Skeletal muscle tissue (tissue), 3 donors: ENCODE measurements at regions not wholly inside any gene's neighbourhood (a gene's known extent, or its start where the extent isn't known, plus 50 kb on each side); places are given as distances from the start of the nearest gene placed in this dataset.

Experiments used
- H3K27ac ChIP-seq: one replicate; pipeline ENCODE4 v1.7.0; 2013; ENCODE audit warnings: mild to moderate bottlenecking, low read depth, low read length, inconsistent platforms
- H3K27me3 ChIP-seq, 3 donors: one replicate each; pipeline ENCODE4 v1.7.0; 2013; ENCODE audit warnings: low read length in 3 of 3; ENCODE audit not compliant: control insufficient read depth in 3 of 3, insufficient read depth in 3 of 3
- H3K36me3 ChIP-seq, 3 donors: one replicate each; pipeline ENCODE4 v1.7.0; 2013; ENCODE audit warnings: low read length in 3 of 3; ENCODE audit not compliant: control insufficient read depth in 3 of 3, insufficient read depth in 3 of 3
- H3K4me1 ChIP-seq, 3 donors: one replicate each; pipeline ENCODE4 v1.7.0; 2013; ENCODE audit warnings: low read length in 3 of 3, mild to moderate bottlenecking in 3 of 3; ENCODE audit not compliant: control insufficient read depth in 3 of 3, insufficient read depth in 3 of 3
- H3K4me3 ChIP-seq, 3 donors: one replicate each; pipeline ENCODE4 v1.7.0; 2013; ENCODE audit warnings: low read length in 3 of 3
- H3K9ac ChIP-seq, 3 donors: one replicate each; pipeline ENCODE4 v1.7.0; 2013; ENCODE audit warnings: low read length in 3 of 3, mild to moderate bottlenecking in 3 of 3, moderate library complexity in 2 of 3, low read depth in 1 of 3
- H3K9me3 ChIP-seq, 3 donors: one replicate each; pipeline ENCODE4 v1.7.0; 2013; ENCODE audit warnings: low read length in 3 of 3; ENCODE audit not compliant: control insufficient read depth in 3 of 3
- donor health status: Osteomylitis.

GRCh38 chr14:40618225-40618898 lies 988.3 kb upstream of the LRFN5 start:
- H3K9ac ChIP-seq: no peak overlapping the region
- H3K27me3 ChIP-seq: no peaks in the 10 kb centered on the region
- H3K36me3 ChIP-seq: no peaks in the 10 kb centered on the region
- no peak overlapping the region for H3K27ac ChIP-seq
- no peaks in the 10 kb centered on the region for H3K4me1 ChIP-seq
- no peaks in the 10 kb centered on the region for H3K9me3 ChIP-seq
- H3K4me3 ChIP-seq: no peak overlapping the region

GRCh38 chr14:40616579-40616978 lies 990.1 kb upstream of the LRFN5 start:
- Histone ChIP-seq H3K4me1 (no peaks in the 10 kb centered on the region), H3K27me3 (no peaks in the 10 kb centered on the region), H3K27ac (no peak overlapping the region), H3K4me3 (no peak overlapping the region), H3K36me3 (no peaks in the 10 kb centered on the region), H3K9ac (no peak overlapping the region), H3K9me3 (no peaks in the 10 kb centered on the region)

GRCh38 chr14:40601063-40601462 lies 1005.6 kb upstream of the LRFN5 start:
- H3K4me1 ChIP-seq: no peaks in the 10 kb centered on the region
- H3K4me3 ChIP-seq: no peak overlapping the region
- H3K9me3 ChIP-seq: no peaks in the 10 kb centered on the region
- no peaks in the 10 kb centered on the region for H3K36me3 ChIP-seq
- no peaks in the 10 kb centered on the region for H3K27me3 ChIP-seq
- no peak overlapping the region for H3K27ac ChIP-seq
- H3K9ac ChIP-seq: no peak overlapping the region

- Histone ChIP-seq H3K9ac (no peak overlapping the region), H3K27ac (no peak overlapping the region), H3K36me3 (no peaks in the 10 kb centered on the region), H3K9me3 (no peaks in the 10 kb centered on the region), H3K4me3 (no peak overlapping the region), H3K4me1 (no peaks in the 10 kb centered on the region), H3K27me3 (no peaks in the 10 kb centered on the region)
These were observed 1007.0 kb upstream of the LRFN5 start for GRCh38 chr14:40599725-40600124.

GRCh38 chr14:40581264-40581663 lies 1025.4 kb upstream of the LRFN5 start:
- Histone ChIP-seq H3K36me3 (no peaks in the 10 kb centered on the region), H3K4me3 (no peak overlapping the region), H3K27me3 (no peaks in the 10 kb centered on the region)

GRCh38 chr14:40576880-40577478 lies 1029.7 kb upstream of the LRFN5 start:
- Histone ChIP-seq H3K36me3 (no peaks in the 10 kb centered on the region), H3K4me3 (no peak overlapping the region), H3K9me3 (no peaks in the 10 kb centered on the region), H3K27me3 (no peaks in the 10 kb centered on the region), H3K27ac (no peak overlapping the region), H3K4me1 (no peaks in the 10 kb centered on the region), H3K9ac (no peak overlapping the region)

More at GRCh38 chr14:40581264-40581663, 1025.4 kb upstream of the LRFN5 start:
- H3K27ac ChIP-seq: no peak overlapping the region
- no peaks in the 10 kb centered on the region for H3K9me3 ChIP-seq
- H3K9ac ChIP-seq: no peak overlapping the region
- no peaks in the 10 kb centered on the region for H3K4me1 ChIP-seq

GRCh38 chr14:40574780-40575179 lies 1031.9 kb upstream of the LRFN5 start:
- H3K27me3 ChIP-seq: no peaks in the 10 kb centered on the region
- H3K9ac ChIP-seq: no peak overlapping the region
- no peaks in the 10 kb centered on the region for H3K9me3 ChIP-seq

GRCh38 chr14:40525314-40525713 lies 1081.4 kb upstream of the LRFN5 start:
- no peaks in the 10 kb centered on the region for H3K36me3 ChIP-seq
- no peaks in the 10 kb centered on the region for H3K27me3 ChIP-seq
- H3K4me1 ChIP-seq: no peaks in the 10 kb centered on the region
- no peak overlapping the region for H3K9ac ChIP-seq
- H3K4me3 ChIP-seq: no peak overlapping the region
- no peak overlapping the region for H3K27ac ChIP-seq
- H3K9me3 ChIP-seq: no peaks in the 10 kb centered on the region

More at GRCh38 chr14:40574780-40575179, 1031.9 kb upstream of the LRFN5 start:
- H3K4me1 ChIP-seq: no peaks in the 10 kb centered on the region
- no peaks in the 10 kb centered on the region for H3K36me3 ChIP-seq
- H3K4me3 ChIP-seq: no peak overlapping the region
- no peak overlapping the region for H3K27ac ChIP-seq

- Histone ChIP-seq H3K36me3 (no peaks in the 10 kb centered on the region), H3K9me3 (no peaks in the 10 kb centered on the region), H3K27me3 (no peaks in the 10 kb centered on the region), H3K9ac (no peak overlapping the region), H3K27ac (no peak overlapping the region), H3K4me3 (no peak overlapping the region), H3K4me1 (no peaks in the 10 kb centered on the region)
These were observed 1083.6 kb upstream of the LRFN5 start for GRCh38 chr14:40523123-40523522.

- H3K36me3 ChIP-seq: no peaks in the 10 kb centered on the region
- H3K9me3 ChIP-seq: no peaks in the 10 kb centered on the region
- H3K4me3 ChIP-seq: no peak overlapping the region
- no peaks in the 10 kb centered on the region for H3K4me1 ChIP-seq
- no peak overlapping the region for H3K9ac ChIP-seq
- no peak overlapping the region for H3K27ac ChIP-seq
- no peaks in the 10 kb centered on the region for H3K27me3 ChIP-seq
These were observed 1062.2 kb upstream of the FBXO33 start for GRCh38 chr14:40494483-40494882.
